Activated naive CD4-positive, alpha-beta T cell treated with anti-CD3 and anti-CD28 coated beads, Interleukin-2, amount 50 U/mL, for 24 hours (primary cell): ENCODE measurements at regions not wholly inside any gene's neighbourhood (a gene's known extent, or its start where the extent isn't known, plus 50 kb on each side); places are given as distances from the start of the nearest gene placed in this dataset.

Experiments
- H3K27ac Mint-ChIP-seq: one replicate; pipeline ENCODE4 v1.8.0; 2021; ENCODE audit warnings: mild to moderate bottlenecking, mixed read lengths
- H3K27me3 Mint-ChIP-seq: one replicate; pipeline ENCODE4 v1.8.0; 2021; ENCODE audit warnings: mixed read lengths
- H3K36me3 Mint-ChIP-seq: one replicate; pipeline ENCODE4 v1.8.0; 2021; ENCODE audit warnings: mixed read lengths
- H3K4me1 Mint-ChIP-seq: one replicate; pipeline ENCODE4 v1.8.0; 2021; ENCODE audit warnings: mixed read lengths
- H3K4me3 Mint-ChIP-seq: one replicate; pipeline ENCODE4 v1.8.0; 2021; ENCODE audit warnings: mild to moderate bottlenecking, mixed read lengths
- H3K9me3 Mint-ChIP-seq: one replicate; pipeline ENCODE4 v1.8.0; 2021; ENCODE audit warnings: mixed read lengths

GRCh38 chr2:106572541-106573450, 85.6 kb downstream of the CD8B2 start:
- Mint-ChIP-seq H3K27me3 (peaks cover 2% of the 10 kb centered on the region), H3K27ac (no peak overlapping the region), H3K4me1 (no peaks in the 10 kb centered on the region), H3K36me3 (no peaks in the 10 kb centered on the region), H3K9me3 (no peaks in the 10 kb centered on the region), H3K4me3 (no peak overlapping the region)

GRCh38 chr2:106573773-106574172, 86.6 kb downstream of the CD8B2 start:
- H3K9me3 Mint-ChIP-seq, result no peaks in the 10 kb centered on the region
- no peak overlapping the region for H3K27ac Mint-ChIP-seq
- no peak overlapping the region for H3K4me3 Mint-ChIP-seq
- H3K36me3 Mint-ChIP-seq, result no peaks in the 10 kb centered on the region
- H3K27me3 Mint-ChIP-seq, result peaks cover 2% of the 10 kb centered on the region
- H3K4me1 Mint-ChIP-seq, result no peaks in the 10 kb centered on the region

- Mint-ChIP-seq H3K4me3 (no peak overlapping the region), H3K9me3 (no peaks in the 10 kb centered on the region), H3K27ac (no peak overlapping the region), H3K4me1 (no peaks in the 10 kb centered on the region), H3K36me3 (no peaks in the 10 kb centered on the region), H3K27me3 (peaks cover 2% of the 10 kb centered on the region)
Measured at GRCh38 chr2:106575955-106576354, 88.8 kb downstream of the CD8B2 start.

- Mint-ChIP-seq H3K9me3 (no peaks in the 10 kb centered on the region), H3K36me3 (no peaks in the 10 kb centered on the region), H3K4me1 (peaks cover 10% of the 10 kb centered on the region), H3K4me3 (no peak overlapping the region), H3K27ac (no peak overlapping the region), H3K27me3 (peaks cover 10% of the 10 kb centered on the region)
Measured at GRCh38 chr2:106577255-106577651, 90.1 kb downstream of the CD8B2 start.

- no peak overlapping the region for H3K4me3 Mint-ChIP-seq
- H3K27ac Mint-ChIP-seq, result no peak overlapping the region
- no peaks in the 10 kb centered on the region for H3K36me3 Mint-ChIP-seq
- H3K27me3 Mint-ChIP-seq, result peaks cover 14% of the 10 kb centered on the region
- peaks cover 15% of the 10 kb centered on the region for H3K4me1 Mint-ChIP-seq
- no peaks in the 10 kb centered on the region for H3K9me3 Mint-ChIP-seq
Measured at GRCh38 chr2:106579750-106580197, 92.6 kb downstream of the CD8B2 start.

- H3K4me1 Mint-ChIP-seq, result peaks cover 15% of the 10 kb centered on the region
- H3K9me3 Mint-ChIP-seq, result no peaks in the 10 kb centered on the region
- no peak overlapping the region for H3K4me3 Mint-ChIP-seq
- peaks cover 14% of the 10 kb centered on the region for H3K27me3 Mint-ChIP-seq
- H3K36me3 Mint-ChIP-seq, result no peaks in the 10 kb centered on the region
- no peak overlapping the region for H3K27ac Mint-ChIP-seq
Measured at GRCh38 chr2:106580241-106580640, 93.1 kb downstream of the CD8B2 start.

GRCh38 chr2:106581328-106581727, 94.2 kb downstream of the CD8B2 start:
- Mint-ChIP-seq H3K27me3 (peaks cover 17% of the 10 kb centered on the region), H3K4me3 (peak overlapping the region; percentile 74), H3K36me3 (no peaks in the 10 kb centered on the region), H3K9me3 (no peaks in the 10 kb centered on the region), H3K4me1 (peaks cover 15% of the 10 kb centered on the region), H3K27ac (no peak overlapping the region)

GRCh38 chr2:106581755-106582147, 94.6 kb downstream of the CD8B2 start:
- H3K4me3 Mint-ChIP-seq, result peak overlapping the region; percentile 74
- peaks cover 15% of the 10 kb centered on the region for H3K4me1 Mint-ChIP-seq
- no peaks in the 10 kb centered on the region for H3K36me3 Mint-ChIP-seq
- H3K27me3 Mint-ChIP-seq, result peaks cover 18% of the 10 kb centered on the region
- H3K27ac Mint-ChIP-seq, result peak overlapping the region; percentile 25
- no peaks in the 10 kb centered on the region for H3K9me3 Mint-ChIP-seq

- H3K27ac Mint-ChIP-seq, result peak overlapping the region; percentile 25
- H3K9me3 Mint-ChIP-seq, result no peaks in the 10 kb centered on the region
- peaks cover 22% of the 10 kb centered on the region for H3K27me3 Mint-ChIP-seq
- H3K36me3 Mint-ChIP-seq, result no peaks in the 10 kb centered on the region
- H3K4me3 Mint-ChIP-seq, result peak overlapping the region; percentile 92
- H3K4me1 Mint-ChIP-seq, result peaks cover 20% of the 10 kb centered on the region
Measured at GRCh38 chr2:106582148-106583143, 95.3 kb downstream of the CD8B2 start.

GRCh38 chr2:106584304-106584954, 97.3 kb downstream of the CD8B2 start:
- Mint-ChIP-seq H3K36me3 (no peaks in the 10 kb centered on the region), H3K4me3 (no peak overlapping the region), H3K9me3 (no peaks in the 10 kb centered on the region), H3K27me3 (peaks cover 22% of the 10 kb centered on the region), H3K27ac (no peak overlapping the region), H3K4me1 (peaks cover 20% of the 10 kb centered on the region)

- Mint-ChIP-seq H3K36me3 (no peaks in the 10 kb centered on the region), H3K4me3 (no peak overlapping the region), H3K4me1 (no peaks in the 10 kb centered on the region), H3K9me3 (no peaks in the 10 kb centered on the region), H3K27ac (no peak overlapping the region), H3K27me3 (peaks cover 10% of the 10 kb centered on the region)
Measured at GRCh38 chr2:106596844-106597243, 109.7 kb downstream of the CD8B2 start.

- Mint-ChIP-seq H3K27me3 (peaks cover 9% of the 10 kb centered on the region), H3K9me3 (no peaks in the 10 kb centered on the region), H3K4me3 (no peak overlapping the region), H3K4me1 (no peaks in the 10 kb centered on the region), H3K27ac (no peak overlapping the region), H3K36me3 (no peaks in the 10 kb centered on the region)
Measured at GRCh38 chr2:106599540-106599939, 112.4 kb downstream of the CD8B2 start.

GRCh38 chr2:106602042-106602441, 114.9 kb downstream of the CD8B2 start:
- H3K9me3 Mint-ChIP-seq, result no peaks in the 10 kb centered on the region
- no peak overlapping the region for H3K27ac Mint-ChIP-seq
- H3K4me3 Mint-ChIP-seq, result no peak overlapping the region
- H3K27me3 Mint-ChIP-seq, result peaks cover 4% of the 10 kb centered on the region
- H3K36me3 Mint-ChIP-seq, result no peaks in the 10 kb centered on the region
- no peaks in the 10 kb centered on the region for H3K4me1 Mint-ChIP-seq

GRCh38 chr2:106606652-106607051, 119.5 kb downstream of the CD8B2 start:
- Mint-ChIP-seq H3K9me3 (no peaks in the 10 kb centered on the region), H3K36me3 (no peaks in the 10 kb centered on the region), H3K4me1 (no peaks in the 10 kb centered on the region), H3K27me3 (peaks cover 2% of the 10 kb centered on the region), H3K27ac (no peak overlapping the region), H3K4me3 (no peak overlapping the region)

- no peaks in the 10 kb centered on the region for H3K9me3 Mint-ChIP-seq
- no peaks in the 10 kb centered on the region for H3K36me3 Mint-ChIP-seq
- H3K4me3 Mint-ChIP-seq, result no peak overlapping the region
- peaks cover 4% of the 10 kb centered on the region for H3K27me3 Mint-ChIP-seq
- no peak overlapping the region for H3K27ac Mint-ChIP-seq
- H3K4me1 Mint-ChIP-seq, result no peaks in the 10 kb centered on the region
Measured at GRCh38 chr2:106607371-106607770, 120.2 kb downstream of the CD8B2 start.
